ENCODE measurements at regions not wholly inside any gene's neighbourhood (a gene's known extent, or its start where the extent isn't known, plus 50 kb on each side); places are given as distances from the start of the nearest gene placed in this dataset.
A peak's percentile ranks its signal among the peaks of the same experiment; 100 is the strongest.

DNA sequence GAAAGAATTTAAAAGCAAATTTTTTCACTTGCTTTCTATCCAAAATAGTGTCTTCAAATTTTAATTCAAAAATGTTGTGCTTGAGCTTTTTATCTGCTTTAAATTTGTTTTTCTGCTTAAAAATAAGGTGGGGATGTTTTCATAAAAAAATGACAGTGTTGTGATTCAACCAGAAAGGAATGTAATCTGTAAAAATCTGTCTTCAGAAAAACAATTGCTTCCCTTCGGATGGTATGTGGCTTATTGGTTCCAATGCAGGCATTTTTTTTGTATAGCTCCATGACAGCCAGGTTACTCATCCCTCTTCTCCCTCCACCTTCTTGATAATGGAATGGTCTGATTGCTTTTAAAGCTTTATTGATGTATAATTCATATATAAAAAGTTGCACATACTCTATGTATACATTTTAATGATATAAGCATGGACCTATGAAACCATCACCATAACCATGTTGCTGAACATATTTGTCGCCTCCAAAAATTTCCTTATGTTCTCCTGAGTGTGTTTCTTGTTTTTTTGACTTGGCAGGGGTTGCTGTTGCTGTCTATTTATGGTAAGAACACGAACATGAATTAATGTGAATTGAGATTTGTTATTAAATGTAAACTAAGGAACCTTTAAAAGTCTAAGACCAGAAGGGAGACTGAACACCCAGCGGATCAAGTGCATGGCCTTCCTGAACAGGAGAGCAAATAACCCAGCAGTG, 363.7 kb upstream of the SPHKAP start:
- DNase-seq (ENCODE audit: low read depth): peak; percentile 69

GRCh38 chr2:228543117-228543516, 361.6 kb upstream of the SPHKAP start:
- TF ChIP-seq, protein P1, sequence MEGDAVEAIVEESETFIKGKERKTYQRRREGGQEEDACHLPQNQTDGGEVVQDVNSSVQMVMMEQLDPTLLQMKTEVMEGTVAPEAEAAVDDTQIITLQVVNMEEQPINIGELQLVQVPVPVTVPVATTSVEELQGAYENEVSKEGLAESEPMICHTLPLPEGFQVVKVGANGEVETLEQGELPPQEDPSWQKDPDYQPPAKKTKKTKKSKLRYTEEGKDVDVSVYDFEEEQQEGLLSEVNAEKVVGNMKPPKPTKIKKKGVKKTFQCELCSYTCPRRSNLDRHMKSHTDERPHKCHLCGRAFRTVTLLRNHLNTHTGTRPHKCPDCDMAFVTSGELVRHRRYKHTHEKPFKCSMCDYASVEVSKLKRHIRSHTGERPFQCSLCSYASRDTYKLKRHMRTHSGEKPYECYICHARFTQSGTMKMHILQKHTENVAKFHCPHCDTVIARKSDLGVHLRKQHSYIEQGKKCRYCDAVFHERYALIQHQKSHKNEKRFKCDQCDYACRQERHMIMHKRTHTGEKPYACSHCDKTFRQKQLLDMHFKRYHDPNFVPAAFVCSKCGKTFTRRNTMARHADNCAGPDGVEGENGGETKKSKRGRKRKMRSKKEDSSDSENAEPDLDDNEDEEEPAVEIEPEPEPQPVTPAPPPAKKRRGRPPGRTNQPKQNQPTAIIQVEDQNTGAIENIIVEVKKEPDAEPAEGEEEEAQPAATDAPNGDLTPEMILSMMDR (conservative IDR thresholded peaks at IDR 0.05; ENCODE audit: control insufficient read depth, insufficient read depth, low read depth, low read length): no peak
- H3K4me3 ChIP-seq (ENCODE audit: control insufficient read depth, low read depth, low read length): no peak overlapping the region
- DNase-seq (ENCODE audit: low read depth): no peak

More for the DNA sequence above, 363.7 kb upstream of the SPHKAP start:
- no peak overlapping the region for H3K4me3 ChIP-seq (ENCODE audit: control insufficient read depth, low read depth, low read length)
- TF ChIP-seq, protein P1 (conservative IDR thresholded peaks at IDR 0.05; ENCODE audit: control insufficient read depth, insufficient read depth, low read depth, low read length): no peak

GRCh38 chr2:228542277-228542676, 360.8 kb upstream of the SPHKAP start:
- H3K4me3 ChIP-seq (ENCODE audit: control insufficient read depth, low read depth, low read length): no peak overlapping the region
- DNase-seq (ENCODE audit: low read depth): no peak
- TF ChIP-seq, protein P1 (conservative IDR thresholded peaks at IDR 0.05; ENCODE audit: control insufficient read depth, insufficient read depth, low read depth, low read length): no peak

DNA sequence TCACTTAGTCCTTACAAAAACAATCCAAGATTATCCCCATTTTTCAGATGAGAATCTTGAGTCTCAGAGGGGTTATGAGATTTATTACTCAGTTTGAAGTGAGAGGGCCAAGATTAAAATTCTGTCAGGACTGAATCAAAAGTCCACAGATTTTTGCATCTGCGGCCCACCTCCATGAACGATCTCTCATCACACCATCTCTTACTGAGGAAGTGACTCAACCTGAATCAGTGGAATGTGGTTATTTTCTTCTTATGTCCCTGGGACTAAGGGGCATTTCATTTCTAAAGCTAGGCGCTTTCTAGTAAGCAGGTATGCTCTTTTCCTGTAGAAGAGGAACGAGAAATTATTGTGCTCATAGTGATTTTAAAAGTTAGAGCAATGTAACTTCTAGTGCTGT, 360.3 kb upstream of the SPHKAP start:
- DNase-seq (ENCODE audit: low read depth): peak; percentile 70
- H3K4me3 ChIP-seq (ENCODE audit: control insufficient read depth, low read depth, low read length): no peak overlapping the region
- TF ChIP-seq, protein P1 (conservative IDR thresholded peaks at IDR 0.05; ENCODE audit: control insufficient read depth, insufficient read depth, low read depth, low read length): no peak

GRCh38 chr2:228540976-228541375, 359.5 kb upstream of the SPHKAP start:
- TF ChIP-seq, protein P1 (conservative IDR thresholded peaks at IDR 0.05; ENCODE audit: control insufficient read depth, insufficient read depth, low read depth, low read length): no peak
- H3K4me3 ChIP-seq (ENCODE audit: control insufficient read depth, low read depth, low read length): no peak overlapping the region
- DNase-seq (ENCODE audit: low read depth): no peak

- DNase-seq (ENCODE audit: low read depth): peak; percentile 36
- TF ChIP-seq, protein P1 (conservative IDR thresholded peaks at IDR 0.05; ENCODE audit: control insufficient read depth, insufficient read depth, low read depth, low read length): no peak
- H3K4me3 ChIP-seq (ENCODE audit: control insufficient read depth, low read depth, low read length): no peak overlapping the region
Observed at GRCh38 chr2:228535396-228535795, 353.9 kb upstream of the SPHKAP start.
